ENCODE measurements at regions not wholly inside any gene's neighbourhood (a gene's known extent, or its start where the extent isn't known, plus 50 kb on each side); places are given as distances from the start of the nearest gene placed in this dataset.

DNA sequence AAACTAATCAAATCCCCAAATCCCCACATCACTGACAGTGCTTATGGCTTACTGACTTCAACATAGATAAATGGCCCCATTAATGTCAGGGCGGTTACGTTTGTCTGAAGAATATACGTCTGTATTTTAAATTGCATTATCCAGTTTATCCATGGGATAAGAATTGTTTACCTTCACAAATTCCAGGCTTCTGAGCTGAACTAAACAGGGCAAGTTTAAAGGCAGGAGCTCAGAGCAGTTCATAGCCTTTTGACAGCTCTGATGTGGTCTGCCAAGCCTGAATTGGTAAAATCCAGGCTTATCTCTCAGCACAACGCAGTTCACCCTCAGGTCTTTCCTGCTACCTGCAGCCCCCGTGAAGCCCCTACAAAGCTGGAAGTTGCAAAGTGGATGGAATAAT lies 79.5 kb upstream of the GREM2 start:
- TF ChIP-seq POLR2AphosphoS5 (IDR thresholded peaks at IDR 0.05; ENCODE audit: borderline replicate concordance, low read depth, low read length) (no peak), EZH2 (IDR thresholded peaks at IDR 0.05) (no peak)

Data from SK-N-MC (cell line).